Left lung (tissue), 4 donors: ENCODE measurements at regions not wholly inside any gene's neighbourhood (a gene's known extent, or its start where the extent isn't known, plus 50 kb on each side); places are given as distances from the start of the nearest gene placed in this dataset.
"Not testable (repeated sequence)": the region's sequence is repeated elsewhere in the genome, so short reads cannot be mapped to it uniquely, and the experiment has no call there.

Experiments used
- ATAC-seq: fragments of 200-7000 bp; cut with Tn5 transposase; one replicate; pipeline ENCODE4 v1.9.1; 2020; ENCODE audit warnings: moderate library complexity
- DNase-seq, 4 donors: peaks; one replicate each; pipeline ENCODE4 v3.0.0-alpha.2; 2013 to 2020
- H3K27ac ChIP-seq, 2 donors: fragments of 200-600 bp; sonication (generic) in 1 of 2; one replicate each; pipeline versions ENCODE4 v1.5.0 to v1.8.0; 2020 to 2021
- H3K27me3 ChIP-seq, 2 donors: fragments of 200-600 bp; sonication (generic) in 1 of 2; one replicate each; pipeline versions ENCODE4 v1.5.0 to v1.8.0; 2020 to 2021
- H3K36me3 ChIP-seq, 2 donors: fragments of 200-600 bp; sonication (generic) in 1 of 2; one replicate each; pipeline versions ENCODE4 v1.5.0 to v1.8.0; 2020 to 2021
- H3K4me1 ChIP-seq, 2 donors: fragments of 200-600 bp; one replicate each; pipeline ENCODE4 v1.8.0; 2021
- H3K4me3 ChIP-seq, 2 donors: fragments of 200-600 bp; sonication (generic) in 1 of 2; one replicate each; pipeline versions ENCODE4 v1.5.0 to v1.8.0; 2020 to 2021; ENCODE audit warnings: mild to moderate bottlenecking in 1 of 2
- H3K9me3 ChIP-seq, 2 donors: fragments of 200-600 bp; sonication (generic) in 1 of 2; one replicate each; pipeline versions ENCODE4 v1.5.0 to v1.8.0; 2020 to 2021
- CTCF ChIP-seq, 2 donors: fragments of 200-600 bp; sonication (generic) in 1 of 2; IDR thresholded peaks; one replicate each; pipeline versions ENCODE4 v1.5.0 to v1.8.0; 2021; ENCODE audit warnings: antibody characterized with exemption in 2 of 2
- intact Hi-C, 2 donors: fragments of 100-400 bp; cut with DNase I; formaldehyde crosslinking; loops; one replicate each; pipeline versions ENCODE4 v1.11.2 to v1.14.2; 2022
- donor health status: DM: no; HTN: yes; CAD: no.
- donor health status: DM: no; HTN: no; CAD: no.

GRCh38 chr1:80293818-80294217, 1287.3 kb upstream of the ADGRL4 start:
- no peak for ATAC-seq
- intact Hi-C loops = no loop called here
- Histone ChIP-seq H3K4me3 (no peak overlapping the region), H3K4me1 (no peaks in the 10 kb centered on the region), H3K36me3 (no peaks in the 10 kb centered on the region), H3K27ac (no peak overlapping the region), H3K9me3 (peaks cover 0 to 5% of the 10 kb centered on the region in 2 donors), H3K27me3 (no peaks in the 10 kb centered on the region)
- no peak for TF ChIP-seq CTCF (IDR thresholded peaks at IDR 0.05)
- DNase-seq = no peak

GRCh38 chr1:80288750-80289149, 1282.2 kb upstream of the ADGRL4 start:
- H3K27me3 ChIP-seq, H3K4me3 ChIP-seq, intact Hi-C loops, H3K27ac ChIP-seq, DNase-seq, H3K9me3 ChIP-seq, H3K4me1 ChIP-seq, ATAC-seq, H3K36me3 ChIP-seq: not testable (repeated sequence)

GRCh38 chr1:80282536-80282935, 1276.0 kb upstream of the ADGRL4 start:
- intact Hi-C loops = no loop called here
- Histone ChIP-seq H3K4me1 (no peaks in the 10 kb centered on the region), H3K27ac (no peak overlapping the region), H3K27me3 (no peaks in the 10 kb centered on the region), H3K4me3 (no peak overlapping the region), H3K9me3 (peaks cover 0 to 3% of the 10 kb centered on the region in 2 donors), H3K36me3 (no peaks in the 10 kb centered on the region)
- no peak for DNase-seq
- TF ChIP-seq CTCF (IDR thresholded peaks at IDR 0.05) = no peak
- ATAC-seq = no peak

GRCh38 chr1:80278936-80279335, 1272.4 kb upstream of the ADGRL4 start:
- Histone ChIP-seq H3K4me1 (no peaks in the 10 kb centered on the region), H3K36me3 (no peaks in the 10 kb centered on the region), H3K27me3 (no peaks in the 10 kb centered on the region), H3K27ac (no peak overlapping the region), H3K4me3 (no peak overlapping the region), H3K9me3 (peaks cover 0 to 5% of the 10 kb centered on the region in 2 donors)
- intact Hi-C loops = no loop called here
- DNase-seq = no peak
- TF ChIP-seq CTCF (IDR thresholded peaks at IDR 0.05) = no peak
- no peak for ATAC-seq

GRCh38 chr1:80274256-80274655, 1267.7 kb upstream of the ADGRL4 start:
- H3K27me3 ChIP-seq = no peaks in the 10 kb centered on the region
- DNase-seq (no peak), ATAC-seq (no peak)
- no peak for TF ChIP-seq CTCF (IDR thresholded peaks at IDR 0.05)
- H3K27ac ChIP-seq = no peak overlapping the region
- no peaks in the 10 kb centered on the region for H3K36me3 ChIP-seq
- peaks cover 0 to 5% of the 10 kb centered on the region in 2 donors for H3K9me3 ChIP-seq
- intact Hi-C loops = no loop called here
- no peak overlapping the region for H3K4me3 ChIP-seq
- H3K4me1 ChIP-seq = no peaks in the 10 kb centered on the region

- intact Hi-C loops = no loop called here
- Histone ChIP-seq H3K9me3 (peaks cover 0 to 5% of the 10 kb centered on the region in 2 donors), H3K36me3 (no peaks in the 10 kb centered on the region), H3K4me3 (no peak overlapping the region), H3K27ac (no peak overlapping the region), H3K4me1 (no peaks in the 10 kb centered on the region), H3K27me3 (no peaks in the 10 kb centered on the region)
- no peak for DNase-seq
- TF ChIP-seq CTCF (IDR thresholded peaks at IDR 0.05) = no peak
- ATAC-seq = no peak
Measured at GRCh38 chr1:80272495-80272894, 1266.0 kb upstream of the ADGRL4 start.
